GM12878 (cell line): ENCODE measurements at regions not wholly inside any gene's neighbourhood (a gene's known extent, or its start where the extent isn't known, plus 50 kb on each side); places are given as distances from the start of the nearest gene placed in this dataset.

Experiments used
- ATAC-seq: fragments of 200-7000 bp; cut with Tn5 transposase; 3 replicates; pipeline ENCODE4 v1.9.1; 2020; ENCODE audit warnings: mild to moderate bottlenecking, moderate library complexity
- BruUV-seq: library from RNA; stranded (reverse); fragments of 400-500 nt; replicated peaks from 2 replicates; lab custom pipeline; 2021; lab: Mats Ljungman, UMichigan
- CTCF ChIA-PET: fragments of 300-600 bp; sonication (Branson Sonifier 250); formaldehyde crosslinking; extraction: SDS; loops from one replicate; lab custom pipeline; 2021; ENCODE audit warnings: inconsistent platforms; lab: Yijun Ruan, JAX
- POLR2A ChIA-PET: fragments of 350-600 bp; formaldehyde crosslinking; extraction: SDS; loops from one replicate; lab custom pipeline; 2021; ENCODE audit warnings: inconsistent platforms; lab: Charles Lee
- RAD21 ChIA-PET: fragments of 300-600 bp; sonication (Branson Sonifier 250); formaldehyde crosslinking; loops from one replicate; lab custom pipeline; 2023; ENCODE audit warnings: antibody characterized with exemption; ENCODE audit not compliant: unreplicated experiment; lab: Charles Lee
- SMC1A ChIA-PET: fragments of 300-600 bp; sonication (Branson Sonifier 250); formaldehyde crosslinking; loops from one replicate; lab custom pipeline; 2023; ENCODE audit not compliant: unreplicated experiment, uncharacterized antibody; lab: Charles Lee
- DNase-seq: peaks from one replicate; pipeline ENCODE4 v3.0.0-alpha.2; 2011; ENCODE audit warnings: low read depth, low spot score
- FAIRE-seq: peaks from 3 replicates; lab custom pipeline; 2011; peaks lifted over from hg19 to GRCh38; lab: Jason Lieb, UNC
- H2AFZ ChIP-seq: 2 replicates; pipeline ENCODE4 v1.6.0; 2011; ENCODE audit warnings: low read depth, low read length, control low read depth; ENCODE audit not compliant: control insufficient read depth
- H3K27ac ChIP-seq: 2 replicates; pipeline ENCODE4 v1.5.1; 2011; ENCODE audit warnings: control low read depth; ENCODE audit not compliant: control insufficient read depth, insufficient read depth
- H3K27me3 ChIP-seq, 2 experiments: replicated peaks in 1 of 2; 2 replicates each; pipeline versions ENCODE4 v1.6.0 to v1.6.1; 2011; ENCODE audit warnings: low read length in 1 of 2; ENCODE audit not compliant: control insufficient read depth in 2 of 2, insufficient read depth in 2 of 2
- H3K36me3 ChIP-seq, 2 experiments: 2 replicates each; pipeline ENCODE4 v1.5.1; 2011; ENCODE audit warnings: low read length in 1 of 2; ENCODE audit not compliant: control insufficient read depth in 2 of 2, insufficient read depth in 2 of 2
- H3K4me1 ChIP-seq: 2 replicates; pipeline ENCODE4 v1.6.1; 2011; ENCODE audit warnings: mild to moderate bottlenecking, low read length, moderate library complexity, mixed read lengths; ENCODE audit not compliant: control insufficient read depth, insufficient read depth
- H3K4me2 ChIP-seq: 2 replicates; pipeline ENCODE4 v1.6.0; 2011; ENCODE audit warnings: control low read depth; ENCODE audit not compliant: control insufficient read depth, insufficient read depth
- H3K4me3 ChIP-seq: fragments of 200-600 bp; sonication (generic); 2 replicates; pipeline ENCODE4 v1.5.1; 2016
- H3K79me2 ChIP-seq: 2 replicates; pipeline ENCODE4 v1.6.0; 2011; ENCODE audit warnings: low read length; ENCODE audit not compliant: control insufficient read depth, insufficient read depth
- H3K9ac ChIP-seq: 2 replicates; pipeline ENCODE4 v1.8.0; 2011; ENCODE audit warnings: low read length, control low read depth, mixed read lengths; ENCODE audit not compliant: control insufficient read depth, insufficient read depth
- H3K9me3 ChIP-seq: replicated peaks from 3 replicates; pipeline ENCODE4 v1.5.1; 2011; ENCODE audit warnings: mild to moderate bottlenecking, low read length; ENCODE audit not compliant: control insufficient read depth, insufficient read depth
- H4K20me1 ChIP-seq: 2 replicates; pipeline ENCODE4 v1.6.0; 2011; ENCODE audit not compliant: control insufficient read depth, insufficient read depth
- BCL11A ChIP-seq: IDR thresholded peaks from 2 replicates; pipeline ENCODE4 v1.6.1; 2011; ENCODE audit warnings: low read depth, low read length
- CREM ChIP-seq: IDR thresholded peaks from 2 replicates; pipeline ENCODE4 v1.6.1; 2014; ENCODE audit warnings: antibody characterized with exemption, low read depth
- DPF2 ChIP-seq: fragments of 450-650 bp; IDR thresholded peaks from 2 replicates; pipeline ENCODE4 v1.6.1; 2017; ENCODE audit warnings: mild to moderate bottlenecking
- EED ChIP-seq: sonication (generic); IDR thresholded peaks from 2 replicates; pipeline ENCODE4 v1.6.1; 2016; ENCODE audit warnings: antibody characterized with exemption, low read depth
- ESRRA ChIP-seq: IDR thresholded peaks from 2 replicates; pipeline ENCODE4 v1.6.1; 2012; ENCODE audit warnings: mild to moderate bottlenecking, low read length, improper control_type of control experiment
- MXI1 ChIP-seq: fragments of 150-350 bp; IDR thresholded peaks from 2 replicates; pipeline ENCODE4 v1.6.1; 2011; ENCODE audit warnings: low read depth, mild to moderate bottlenecking, inconsistent platforms, low read length, improper control_type of control experiment
- PAX5 ChIP-seq: IDR thresholded peaks from 2 replicates; pipeline ENCODE4 v1.6.1; 2011; ENCODE audit warnings: low read depth, low read length, borderline replicate concordance
- SMAD1 ChIP-seq: fragments of 450-650 bp; IDR thresholded peaks from 2 replicates; pipeline ENCODE4 v1.6.1; 2018; ENCODE audit warnings: mild to moderate bottlenecking, low read depth; ENCODE audit not compliant: partially characterized antibody
- SP1 ChIP-seq: IDR thresholded peaks from one replicate; pipeline ENCODE4 v1.6.1; 2011; ENCODE audit warnings: low read depth, low read length
- STAT1 ChIP-seq: fragments of 450-650 bp; conservative IDR thresholded peaks from 2 replicates; pipeline ENCODE4 v1.6.1; 2014; ENCODE audit warnings: antibody characterized with exemption, mild to moderate bottlenecking
- TCF12 ChIP-seq: IDR thresholded peaks from 2 replicates; pipeline ENCODE4 v1.6.1; 2011; ENCODE audit warnings: low read depth, mild to moderate bottlenecking, low read length
- WRNIP1 ChIP-seq: IDR thresholded peaks from 2 replicates; pipeline ENCODE4 v1.6.1; 2011; ENCODE audit warnings: low read depth, low read length, improper control_type of control experiment, borderline replicate concordance
- ZBTB11 ChIP-seq: fragments of 450-650 bp; formaldehyde crosslinking; IDR thresholded peaks from 2 replicates; pipeline ENCODE4 v1.5.0; 2022; ENCODE audit warnings: mild to moderate bottlenecking, missing genetic modification characterization
- ZNF687 ChIP-seq: fragments of 450-650 bp; IDR thresholded peaks from 2 replicates; pipeline ENCODE4 v1.6.1; 2017; ENCODE audit warnings: mild to moderate bottlenecking, moderate library complexity
- in situ Hi-C: fragments of 300-500 bp; cut with MboI; formaldehyde crosslinking; loops from 9 replicates; pipeline ENCODE4 v1.14.3; 2018; ENCODE audit warnings: mixed read lengths
- intact Hi-C: fragments of 100-400 bp; cut with micrococcal nuclease; formaldehyde crosslinking; loops from one replicate; pipeline ENCODE4 v1.14.2; 2022; ENCODE audit not compliant: unreplicated experiment
- TF ChIP-seq, protein P1 (sequence below): fragments of 450-650 bp; IDR thresholded peaks from 2 replicates; pipeline ENCODE4 v1.6.1; 2016; ENCODE audit warnings: mild to moderate bottlenecking, moderate library complexity, borderline replicate concordance

DNA sequence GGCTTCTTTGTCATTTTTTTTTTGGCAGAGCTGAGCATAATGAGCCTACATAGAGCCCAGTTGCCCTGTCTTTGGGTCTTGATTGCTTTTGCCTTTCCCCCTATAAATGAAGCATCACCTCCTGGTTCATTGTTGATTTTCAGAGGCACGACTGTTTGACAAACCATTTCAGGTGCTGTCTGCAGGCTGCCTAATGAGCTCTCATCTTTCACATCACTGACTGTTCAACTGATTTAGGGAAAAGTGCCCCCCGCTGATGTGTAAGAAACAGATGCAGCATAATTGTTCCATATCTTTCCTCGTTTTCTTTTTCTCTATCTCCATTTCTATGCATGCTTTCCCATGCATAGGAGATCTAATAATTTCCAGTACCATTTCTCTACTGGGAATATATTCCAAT, 338.6 kb downstream of the TMEM38B start (continued):
- TF ChIP-seq, protein P1, sequence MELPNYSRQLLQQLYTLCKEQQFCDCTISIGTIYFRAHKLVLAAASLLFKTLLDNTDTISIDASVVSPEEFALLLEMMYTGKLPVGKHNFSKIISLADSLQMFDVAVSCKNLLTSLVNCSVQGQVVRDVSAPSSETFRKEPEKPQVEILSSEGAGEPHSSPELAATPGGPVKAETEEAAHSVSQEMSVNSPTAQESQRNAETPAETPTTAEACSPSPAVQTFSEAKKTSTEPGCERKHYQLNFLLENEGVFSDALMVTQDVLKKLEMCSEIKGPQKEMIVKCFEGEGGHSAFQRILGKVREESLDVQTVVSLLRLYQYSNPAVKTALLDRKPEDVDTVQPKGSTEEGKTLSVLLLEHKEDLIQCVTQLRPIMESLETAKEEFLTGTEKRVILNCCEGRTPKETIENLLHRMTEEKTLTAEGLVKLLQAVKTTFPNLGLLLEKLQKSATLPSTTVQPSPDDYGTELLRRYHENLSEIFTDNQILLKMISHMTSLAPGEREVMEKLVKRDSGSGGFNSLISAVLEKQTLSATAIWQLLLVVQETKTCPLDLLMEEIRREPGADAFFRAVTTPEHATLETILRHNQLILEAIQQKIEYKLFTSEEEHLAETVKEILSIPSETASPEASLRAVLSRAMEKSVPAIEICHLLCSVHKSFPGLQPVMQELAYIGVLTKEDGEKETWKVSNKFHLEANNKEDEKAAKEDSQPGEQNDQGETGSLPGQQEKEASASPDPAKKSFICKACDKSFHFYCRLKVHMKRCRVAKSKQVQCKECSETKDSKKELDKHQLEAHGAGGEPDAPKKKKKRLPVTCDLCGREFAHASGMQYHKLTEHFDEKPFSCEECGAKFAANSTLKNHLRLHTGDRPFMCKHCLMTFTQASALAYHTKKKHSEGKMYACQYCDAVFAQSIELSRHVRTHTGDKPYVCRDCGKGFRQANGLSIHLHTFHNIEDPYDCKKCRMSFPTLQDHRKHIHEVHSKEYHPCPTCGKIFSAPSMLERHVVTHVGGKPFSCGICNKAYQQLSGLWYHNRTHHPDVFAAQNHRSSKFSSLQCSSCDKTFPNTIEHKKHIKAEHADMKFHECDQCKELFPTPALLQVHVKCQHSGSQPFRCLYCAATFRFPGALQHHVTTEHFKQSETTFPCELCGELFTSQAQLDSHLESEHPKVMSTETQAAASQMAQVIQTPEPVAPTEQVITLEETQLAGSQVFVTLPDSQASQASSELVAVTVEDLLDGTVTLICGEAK = no peak
- no peak for TF ChIP-seq BCL11A
- no peak for TF ChIP-seq SMAD1
- TF ChIP-seq DPF2 = no peak
- no peak for TF ChIP-seq SP1
- no peak for TF ChIP-seq MXI1
- no peak for TF ChIP-seq CREM

- Histone ChIP-seq H3K27ac (no peak overlapping the region), H3K9ac (no peak overlapping the region), H3K9me3 (no peaks in the 10 kb centered on the region), H2AFZ (no peak overlapping the region), H3K27me3 (no peaks in the 10 kb centered on the region; a peak in 1 of 4 replicates), H3K4me1 (no peaks in the 10 kb centered on the region), H3K4me3 (no peak overlapping the region), H3K79me2 (no peaks in the 10 kb centered on the region), H3K36me3 (no peaks in the 10 kb centered on the region), H3K4me2 (no peak overlapping the region), H4K20me1 (no peaks in the 10 kb centered on the region)
- ChIA-PET RAD21 (no interaction called here), CTCF (no interaction called here), POLR2A (no interaction called here), SMC1A (no interaction called here)
- BruUV-seq = no TSS peak
- FAIRE-seq = no peak
- intact Hi-C loops (no loop called here), in situ Hi-C loops (no loop called here)
- DNase-seq = no peak
- no peak for ATAC-seq
- no peak for TF ChIP-seq ESRRA
- no peak for TF ChIP-seq CREM
- no peak for TF ChIP-seq EED
- no peak for TF ChIP-seq ZNF687
- TF ChIP-seq WRNIP1 = no peak
- TF ChIP-seq ZBTB11 (CRISPR knock-in tag) = no peak
- TF ChIP-seq PAX5 = no peak
- TF ChIP-seq TCF12 = no peak
- TF ChIP-seq STAT1 = no peak
Observed at GRCh38 chr9:106035806-106036205, 341.5 kb downstream of the TMEM38B start.
